SU-DHL-6 (cell line): ENCODE measurements at regions not wholly inside any gene's neighbourhood (a gene's known extent, or its start where the extent isn't known, plus 50 kb on each side); places are given as distances from the start of the nearest gene placed in this dataset.

Source experiments
- H2AFZ ChIP-seq: fragments of 200-600 bp; sonication (generic); 2 replicates; pipeline ENCODE4 v1.6.1; 2014; ENCODE audit warnings: low read depth, mild to moderate bottlenecking, moderate library complexity, mixed read lengths, antibody characterized with exemption, low read length; ENCODE audit not compliant: severe bottlenecking
- H3F3A ChIP-seq: fragments of 200-600 bp; shearing (Covaris generic); 2 replicates; pipeline ENCODE4 v1.6.0; 2016; ENCODE audit warnings: antibody characterized with exemption, mild to moderate bottlenecking; ENCODE audit not compliant: insufficient read depth
- H3K27ac ChIP-seq: fragments of 200-600 bp; sonication (generic); 2 replicates; pipeline ENCODE4 v1.5.1; 2016; ENCODE audit warnings: low read depth, mild to moderate bottlenecking, low read length, moderate library complexity, mixed read lengths
- H3K27me3 ChIP-seq: fragments of 200-600 bp; sonication (generic), shearing (Covaris generic); 2 replicates; pipeline ENCODE4 v1.6.0; 2014; ENCODE audit warnings: mild to moderate bottlenecking, low read length
- H3K36me3 ChIP-seq: fragments of 200-600 bp; sonication (generic); 2 replicates; pipeline ENCODE4 v1.6.1; 2014; ENCODE audit warnings: mild to moderate bottlenecking, low read length, mixed read lengths
- H3K4me2 ChIP-seq: fragments of 300-600, 200-600 bp; shearing (Covaris generic), sonication (generic); 2 replicates; pipeline ENCODE4 v1.6.0; 2014; ENCODE audit warnings: low read length, low read depth, mild to moderate bottlenecking; ENCODE audit not compliant: poor library complexity, severe bottlenecking
- H3K4me3 ChIP-seq: fragments of 200-600 bp; sonication (generic); 2 replicates; pipeline ENCODE4 v1.5.1; 2014; ENCODE audit warnings: antibody characterized with exemption, low read length, mild to moderate bottlenecking, mixed read lengths; ENCODE audit not compliant: insufficient read depth, poor library complexity, severe bottlenecking
- H3K79me2 ChIP-seq: fragments of 200-600 bp; sonication (generic); 2 replicates; pipeline ENCODE4 v1.6.1; 2014; ENCODE audit warnings: mild to moderate bottlenecking, low read length, moderate library complexity; ENCODE audit not compliant: insufficient read depth
- H3K9ac ChIP-seq: fragments of 200-600 bp; sonication (generic); 2 replicates; pipeline ENCODE4 v1.7.0; 2014; ENCODE audit warnings: mild to moderate bottlenecking, low read length
- H3K9me2 ChIP-seq: fragments of 200-600 bp; sonication (generic); replicated peaks from 2 replicates; pipeline ENCODE4 v1.6.1; 2014; ENCODE audit warnings: low read length; ENCODE audit not compliant: insufficient read depth
- H3K9me3 ChIP-seq: fragments of 200-600 bp; sonication (generic); 2 replicates; pipeline ENCODE4 v1.6.1; 2014; ENCODE audit warnings: low read length, mixed read lengths; ENCODE audit not compliant: insufficient read depth
- H4K20me1 ChIP-seq: fragments of 200-600 bp; sonication (generic); 2 replicates; pipeline ENCODE4 v1.6.1; 2014; ENCODE audit warnings: low read depth, mild to moderate bottlenecking, antibody characterized with exemption, low read length, moderate library complexity, mixed read lengths
- CTCF ChIP-seq: fragments of 200-600 bp; sonication (generic); IDR thresholded peaks from one replicate; pipeline ENCODE4 v1.5.1; 2017; ENCODE audit warnings: antibody characterized with exemption, mild to moderate bottlenecking, low read length, moderate library complexity; ENCODE audit not compliant: insufficient read depth, poor library complexity, severe bottlenecking
- EZH2phosphoT487 ChIP-seq: fragments of 200-600 bp; sonication (generic), shearing (Covaris generic); conservative IDR thresholded peaks from 2 replicates; pipeline ENCODE4 v1.6.1; 2018; ENCODE audit warnings: mild to moderate bottlenecking, antibody characterized with exemption, low read length, moderate library complexity, mixed read lengths

DNA sequence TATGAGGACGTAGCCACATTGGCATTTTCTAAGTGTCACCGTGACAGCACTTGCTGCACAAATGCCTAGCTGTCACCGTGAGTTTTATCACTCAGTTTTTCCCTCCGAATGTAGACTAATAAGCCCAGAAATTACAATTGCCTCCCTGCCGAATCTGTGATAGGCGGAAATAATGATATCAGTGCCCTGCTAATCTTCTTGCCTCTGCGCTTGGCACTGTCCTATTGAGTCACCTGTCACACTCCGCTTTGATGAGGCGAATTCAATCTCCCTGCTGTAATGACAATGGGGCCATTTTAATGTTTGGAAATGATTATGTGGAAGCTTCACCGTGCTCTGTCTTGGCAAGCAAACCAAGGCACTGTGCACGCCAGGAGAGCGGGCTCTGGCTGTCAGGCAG, 112.8 kb downstream of the LINC00237 start:
- no peaks in the 10 kb centered on the region for H3K36me3 ChIP-seq
- H3K4me3 ChIP-seq = no peak overlapping the region
- H3K4me2 ChIP-seq = no peak overlapping the region
- no peaks in the 10 kb centered on the region for H3K79me2 ChIP-seq
- TF ChIP-seq EZH2phosphoT487 (no peak), CTCF (no peak)
- H3K9ac ChIP-seq = no peak overlapping the region
- H3K9me2 ChIP-seq = no peaks in the 10 kb centered on the region
- H3F3A ChIP-seq = no peaks in the 10 kb centered on the region
- H2AFZ ChIP-seq = no peak overlapping the region
- H3K27ac ChIP-seq = no peak overlapping the region
- no peaks in the 10 kb centered on the region for H3K9me3 ChIP-seq
- no peaks in the 10 kb centered on the region for H3K27me3 ChIP-seq
- H4K20me1 ChIP-seq = no peaks in the 10 kb centered on the region

- H3K9ac ChIP-seq = no peak overlapping the region
- no peak overlapping the region for H3K4me3 ChIP-seq
- no peaks in the 10 kb centered on the region for H3K36me3 ChIP-seq
- no peaks in the 10 kb centered on the region for H3K9me2 ChIP-seq
- H3F3A ChIP-seq = no peaks in the 10 kb centered on the region
- H4K20me1 ChIP-seq = no peaks in the 10 kb centered on the region
- H3K9me3 ChIP-seq = no peaks in the 10 kb centered on the region
- H2AFZ ChIP-seq = no peak overlapping the region
- no peaks in the 10 kb centered on the region for H3K27me3 ChIP-seq
- no peak overlapping the region for H3K4me2 ChIP-seq
- no peaks in the 10 kb centered on the region for H3K79me2 ChIP-seq
- TF ChIP-seq EZH2phosphoT487 (no peak), CTCF (no peak)
- no peak overlapping the region for H3K27ac ChIP-seq
Observed at GRCh38 chr20:20992686-20993360, 113.3 kb downstream of the LINC00237 start.

GRCh38 chr20:20992277-20992676, 113.9 kb downstream of the LINC00237 start:
- Histone ChIP-seq H3K9ac (no peak overlapping the region), H3K36me3 (no peaks in the 10 kb centered on the region), H2AFZ (no peak overlapping the region), H3K79me2 (no peaks in the 10 kb centered on the region), H4K20me1 (no peaks in the 10 kb centered on the region), H3K4me2 (no peak overlapping the region), H3K9me3 (no peaks in the 10 kb centered on the region), H3K27ac (no peak overlapping the region), H3K4me3 (no peak overlapping the region), H3F3A (no peaks in the 10 kb centered on the region), H3K9me2 (no peaks in the 10 kb centered on the region), H3K27me3 (no peaks in the 10 kb centered on the region)
- no peak for TF ChIP-seq EZH2phosphoT487
- no peak for TF ChIP-seq CTCF
